ENCODE measurements at regions not wholly inside any gene's neighbourhood (a gene's known extent, or its start where the extent isn't known, plus 50 kb on each side); places are given as distances from the start of the nearest gene placed in this dataset.
"Not testable (repeated sequence)": the region's sequence is repeated elsewhere in the genome, so short reads cannot be mapped to it uniquely, and the experiment has no call there.

DNA sequence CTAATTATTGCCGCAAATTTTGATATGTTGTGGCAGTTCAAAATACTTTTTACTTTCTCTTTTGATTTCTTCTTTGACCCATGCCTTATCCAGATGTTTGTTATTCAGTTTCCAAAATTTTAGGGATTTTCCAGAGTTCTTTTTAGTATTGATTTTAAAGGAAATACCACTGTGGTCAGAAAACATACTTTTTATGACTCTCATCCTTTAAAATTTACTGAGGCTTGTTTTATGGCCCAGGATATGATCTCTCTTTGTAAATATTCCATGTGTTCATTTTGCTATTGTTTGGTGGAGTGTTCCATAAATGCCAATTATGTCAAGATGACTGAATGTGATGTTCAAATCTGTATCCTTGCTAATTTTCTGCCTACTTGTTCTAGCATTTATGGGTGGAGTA lies 272.3 kb upstream of the DIPK2B start:
- Histone ChIP-seq H3K27ac (replicated peaks) (no peak overlapping the region), H3K4me3 (replicated peaks; ENCODE audit: insufficient read depth, low read length) (no peak overlapping the region), H3K27me3 (ENCODE audit: insufficient read depth, poor library complexity, severe bottlenecking) (no peaks in the 10 kb centered on the region)
- TF ChIP-seq, protein P1, sequence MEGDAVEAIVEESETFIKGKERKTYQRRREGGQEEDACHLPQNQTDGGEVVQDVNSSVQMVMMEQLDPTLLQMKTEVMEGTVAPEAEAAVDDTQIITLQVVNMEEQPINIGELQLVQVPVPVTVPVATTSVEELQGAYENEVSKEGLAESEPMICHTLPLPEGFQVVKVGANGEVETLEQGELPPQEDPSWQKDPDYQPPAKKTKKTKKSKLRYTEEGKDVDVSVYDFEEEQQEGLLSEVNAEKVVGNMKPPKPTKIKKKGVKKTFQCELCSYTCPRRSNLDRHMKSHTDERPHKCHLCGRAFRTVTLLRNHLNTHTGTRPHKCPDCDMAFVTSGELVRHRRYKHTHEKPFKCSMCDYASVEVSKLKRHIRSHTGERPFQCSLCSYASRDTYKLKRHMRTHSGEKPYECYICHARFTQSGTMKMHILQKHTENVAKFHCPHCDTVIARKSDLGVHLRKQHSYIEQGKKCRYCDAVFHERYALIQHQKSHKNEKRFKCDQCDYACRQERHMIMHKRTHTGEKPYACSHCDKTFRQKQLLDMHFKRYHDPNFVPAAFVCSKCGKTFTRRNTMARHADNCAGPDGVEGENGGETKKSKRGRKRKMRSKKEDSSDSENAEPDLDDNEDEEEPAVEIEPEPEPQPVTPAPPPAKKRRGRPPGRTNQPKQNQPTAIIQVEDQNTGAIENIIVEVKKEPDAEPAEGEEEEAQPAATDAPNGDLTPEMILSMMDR (IDR thresholded peaks at IDR 0.05; ENCODE audit: insufficient read depth, low read length): no peak
- TF ChIP-seq POLR2AphosphoS5 (IDR thresholded peaks at IDR 0.05; ENCODE audit: low read depth): no peak
- TF ChIP-seq, protein P2, sequence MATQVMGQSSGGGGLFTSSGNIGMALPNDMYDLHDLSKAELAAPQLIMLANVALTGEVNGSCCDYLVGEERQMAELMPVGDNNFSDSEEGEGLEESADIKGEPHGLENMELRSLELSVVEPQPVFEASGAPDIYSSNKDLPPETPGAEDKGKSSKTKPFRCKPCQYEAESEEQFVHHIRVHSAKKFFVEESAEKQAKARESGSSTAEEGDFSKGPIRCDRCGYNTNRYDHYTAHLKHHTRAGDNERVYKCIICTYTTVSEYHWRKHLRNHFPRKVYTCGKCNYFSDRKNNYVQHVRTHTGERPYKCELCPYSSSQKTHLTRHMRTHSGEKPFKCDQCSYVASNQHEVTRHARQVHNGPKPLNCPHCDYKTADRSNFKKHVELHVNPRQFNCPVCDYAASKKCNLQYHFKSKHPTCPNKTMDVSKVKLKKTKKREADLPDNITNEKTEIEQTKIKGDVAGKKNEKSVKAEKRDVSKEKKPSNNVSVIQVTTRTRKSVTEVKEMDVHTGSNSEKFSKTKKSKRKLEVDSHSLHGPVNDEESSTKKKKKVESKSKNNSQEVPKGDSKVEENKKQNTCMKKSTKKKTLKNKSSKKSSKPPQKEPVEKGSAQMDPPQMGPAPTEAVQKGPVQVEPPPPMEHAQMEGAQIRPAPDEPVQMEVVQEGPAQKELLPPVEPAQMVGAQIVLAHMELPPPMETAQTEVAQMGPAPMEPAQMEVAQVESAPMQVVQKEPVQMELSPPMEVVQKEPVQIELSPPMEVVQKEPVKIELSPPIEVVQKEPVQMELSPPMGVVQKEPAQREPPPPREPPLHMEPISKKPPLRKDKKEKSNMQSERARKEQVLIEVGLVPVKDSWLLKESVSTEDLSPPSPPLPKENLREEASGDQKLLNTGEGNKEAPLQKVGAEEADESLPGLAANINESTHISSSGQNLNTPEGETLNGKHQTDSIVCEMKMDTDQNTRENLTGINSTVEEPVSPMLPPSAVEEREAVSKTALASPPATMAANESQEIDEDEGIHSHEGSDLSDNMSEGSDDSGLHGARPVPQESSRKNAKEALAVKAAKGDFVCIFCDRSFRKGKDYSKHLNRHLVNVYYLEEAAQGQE (IDR thresholded peaks at IDR 0.05; ENCODE audit: insufficient replicate concordance, low read depth): no peak
- TF ChIP-seq GABPA (IDR thresholded peaks at IDR 0.05; ENCODE audit: low read depth): no peak
- TF ChIP-seq SPI1 (IDR thresholded peaks at IDR 0.05; ENCODE audit: borderline replicate concordance, low read depth): no peak
- no peak for DNase-seq (ENCODE audit: low read depth in 1 of 2, low spot score in 1 of 2)

DNA sequence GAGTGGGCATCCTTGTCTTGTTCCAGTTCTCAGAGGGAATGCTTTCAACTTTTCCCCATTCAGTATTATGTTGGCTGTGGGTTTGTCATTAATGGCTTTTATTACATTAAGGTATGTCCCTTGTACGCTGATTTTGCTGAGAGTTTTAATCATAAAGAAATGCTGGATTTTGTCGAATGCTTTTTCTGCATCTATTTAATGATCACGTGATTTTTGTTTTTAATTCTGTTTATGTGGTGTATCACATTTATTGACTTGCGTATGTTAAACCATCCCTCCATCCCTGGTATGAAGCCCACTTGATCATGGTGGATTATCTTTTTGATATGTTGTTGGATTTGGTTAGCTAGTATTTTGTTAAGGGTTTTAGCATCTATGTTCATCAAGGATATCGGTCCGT lies 266.9 kb upstream of the DIPK2B start:
- not testable (repeated sequence) for H3K27ac ChIP-seq (replicated peaks); H3K27me3 ChIP-seq (ENCODE audit: insufficient read depth, poor library complexity, severe bottlenecking); DNase-seq (ENCODE audit: low read depth in 1 of 2, low spot score in 1 of 2); H3K4me3 ChIP-seq (replicated peaks; ENCODE audit: insufficient read depth, low read length)

DNA sequence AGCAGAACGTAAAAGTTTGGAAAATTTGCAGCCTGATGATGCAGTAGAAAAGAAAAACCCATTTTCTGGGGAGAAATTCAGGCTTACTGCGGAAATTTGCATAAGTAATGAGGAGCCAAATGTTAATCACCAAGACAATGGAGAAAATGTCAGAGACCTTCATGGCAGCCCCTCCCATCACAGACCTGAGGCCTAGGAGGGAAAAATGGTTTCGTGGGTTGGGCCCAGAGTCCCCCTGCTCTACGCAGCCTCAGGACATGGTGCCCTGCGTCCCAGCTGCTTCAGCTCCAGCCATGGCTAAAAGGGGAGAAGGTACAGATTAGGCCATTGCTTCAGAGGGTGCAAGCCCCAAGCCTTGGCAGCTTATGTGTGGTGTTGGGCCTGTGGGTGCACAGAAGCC lies 255.1 kb upstream of the DIPK2B start:
- H3K27me3 ChIP-seq (ENCODE audit: insufficient read depth, poor library complexity, severe bottlenecking); DNase-seq (ENCODE audit: low read depth in 1 of 2, low spot score in 1 of 2); H3K4me3 ChIP-seq (replicated peaks; ENCODE audit: insufficient read depth, low read length); H3K27ac ChIP-seq (replicated peaks): not testable (repeated sequence)

DNA sequence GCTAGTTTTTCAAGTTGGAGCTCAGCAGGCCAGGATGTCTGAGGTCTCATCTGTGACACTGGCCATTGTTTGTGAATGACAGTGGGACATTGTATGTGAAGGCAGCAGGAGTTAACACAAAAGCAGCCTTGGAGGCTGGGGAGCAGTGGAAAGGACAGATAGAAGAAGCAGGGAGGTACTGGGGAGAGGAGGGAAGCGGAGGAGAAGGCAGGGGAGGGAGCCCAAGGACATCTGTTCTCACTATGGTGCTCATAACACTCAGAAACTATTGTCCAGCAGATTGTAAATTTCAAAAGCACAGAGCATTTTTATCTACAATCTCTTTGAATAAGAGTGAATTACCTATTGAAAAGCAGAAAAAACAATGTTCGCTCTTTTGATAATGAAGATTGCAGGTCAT lies 253.6 kb upstream of the DIPK2B start:
- DNase-seq (ENCODE audit: low read depth in 1 of 2, low spot score in 1 of 2): no peak
- TF ChIP-seq POLR2AphosphoS5 (IDR thresholded peaks at IDR 0.05; ENCODE audit: low read depth): no peak
- TF ChIP-seq, protein P1 (IDR thresholded peaks at IDR 0.05; ENCODE audit: insufficient read depth, low read length): no peak
- TF ChIP-seq, protein P2 (IDR thresholded peaks at IDR 0.05; ENCODE audit: insufficient replicate concordance, low read depth): no peak
- no peak for TF ChIP-seq GABPA (IDR thresholded peaks at IDR 0.05; ENCODE audit: low read depth)
- no peak for TF ChIP-seq SPI1 (IDR thresholded peaks at IDR 0.05; ENCODE audit: borderline replicate concordance, low read depth)
- Histone ChIP-seq H3K4me3 (replicated peaks; ENCODE audit: insufficient read depth, low read length) (no peak overlapping the region), H3K27me3 (ENCODE audit: insufficient read depth, poor library complexity, severe bottlenecking) (no peaks in the 10 kb centered on the region), H3K27ac (replicated peaks) (no peak overlapping the region)

DNA sequence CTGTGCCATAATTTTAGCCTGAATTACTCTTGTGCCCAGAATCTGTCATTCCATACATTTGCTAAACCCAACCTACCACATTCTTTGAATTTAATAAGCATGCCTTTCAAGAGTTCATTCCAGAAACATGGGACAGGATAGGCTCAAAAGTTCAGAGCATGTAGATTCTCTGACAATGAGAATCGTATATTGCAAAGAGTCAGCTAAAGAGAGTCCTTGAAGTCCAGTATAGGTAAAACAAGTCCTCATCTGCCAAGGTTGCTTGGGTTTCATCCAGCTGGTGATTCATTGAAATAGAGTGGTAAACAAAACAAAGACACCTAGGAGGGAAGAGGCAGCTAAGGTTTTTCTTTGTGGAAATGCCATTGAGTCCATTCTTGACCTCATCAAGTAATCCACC lies 249.3 kb upstream of the DIPK2B start:
- no peak overlapping the region for H3K27ac ChIP-seq (replicated peaks)
- H3K4me3 ChIP-seq (replicated peaks; ENCODE audit: insufficient read depth, low read length): no peak overlapping the region
- no peaks in the 10 kb centered on the region for H3K27me3 ChIP-seq (ENCODE audit: insufficient read depth, poor library complexity, severe bottlenecking)
- TF ChIP-seq POLR2AphosphoS5 (IDR thresholded peaks at IDR 0.05; ENCODE audit: low read depth) (no peak), GABPA (IDR thresholded peaks at IDR 0.05; ENCODE audit: low read depth) (no peak), SPI1 (IDR thresholded peaks at IDR 0.05; ENCODE audit: borderline replicate concordance, low read depth) (no peak)
- TF ChIP-seq, protein P1 (IDR thresholded peaks at IDR 0.05; ENCODE audit: insufficient read depth, low read length): no peak
- TF ChIP-seq, protein P2 (IDR thresholded peaks at IDR 0.05; ENCODE audit: insufficient replicate concordance, low read depth): no peak
- DNase-seq (ENCODE audit: low read depth in 1 of 2, low spot score in 1 of 2): no peak
